T47D (cell line): ENCODE measurements at regions not wholly inside any gene's neighbourhood (a gene's known extent, or its start where the extent isn't known, plus 50 kb on each side); places are given as distances from the start of the nearest gene placed in this dataset.

Experiments used
- DNase-seq, 2 experiments: peaks; one replicate each; pipeline versions ENCODE4 v3.0.0 to v3.0.0-alpha.2; 2011 to 2012; ENCODE audit warnings: low read depth in 1 of 2, low spot score in 1 of 2
- JUND ChIP-seq: IDR thresholded peaks from 2 replicates; pipeline ENCODE4 v1.6.1; 2012; ENCODE audit warnings: low read depth
- in situ Hi-C: cut with HindIII; loops from 2 replicates; pipeline ENCODE4 v1.10.0; 2016; ENCODE audit warnings: low sequenced_read_pairs, low pct_unique_long_range_greater_than_20kb

DNA sequence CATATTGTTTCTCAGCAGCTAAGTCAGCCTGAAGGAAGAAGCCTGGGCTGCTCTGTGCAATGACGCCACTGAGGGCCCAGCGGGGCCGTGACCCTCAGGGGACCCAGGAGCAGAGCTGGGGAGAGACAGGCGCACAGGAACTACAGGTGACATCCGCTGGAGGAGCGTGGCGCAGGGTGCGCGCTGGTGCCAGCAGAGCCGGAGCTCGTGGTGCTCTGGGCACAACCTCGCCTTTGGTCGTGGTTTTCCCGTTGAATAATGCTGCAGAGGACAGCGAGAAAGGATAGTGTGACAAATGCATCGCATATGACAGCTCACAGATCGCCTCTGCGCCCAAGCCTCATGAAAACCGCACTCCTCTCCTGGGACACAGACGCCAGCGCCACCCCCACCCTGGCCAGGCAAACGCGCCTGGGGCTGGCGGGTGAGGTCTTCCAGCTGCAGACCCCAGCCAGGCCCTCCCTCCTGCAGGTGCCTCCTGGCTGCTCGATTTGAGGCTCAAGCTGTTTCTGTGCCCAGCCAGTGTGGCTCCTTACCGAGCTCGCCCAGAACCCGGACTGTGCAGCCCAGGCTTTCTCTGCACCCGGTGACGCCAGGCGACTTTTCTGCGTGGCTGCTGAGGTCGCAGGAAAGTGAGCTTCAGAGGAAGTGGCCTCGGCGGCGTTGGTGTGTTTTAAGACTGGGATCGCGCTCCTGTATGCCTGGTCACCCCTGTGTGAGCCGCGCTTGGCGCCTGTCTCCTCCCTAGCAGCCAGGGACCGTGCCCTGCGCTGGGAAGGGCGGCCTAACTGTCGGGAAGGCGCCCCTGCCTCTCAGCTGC lies 583.1 kb upstream of the HS6ST1 start:
- no peak for DNase-seq
- TF ChIP-seq JUND = no peak
- in situ Hi-C loops = no loop called here

DNA sequence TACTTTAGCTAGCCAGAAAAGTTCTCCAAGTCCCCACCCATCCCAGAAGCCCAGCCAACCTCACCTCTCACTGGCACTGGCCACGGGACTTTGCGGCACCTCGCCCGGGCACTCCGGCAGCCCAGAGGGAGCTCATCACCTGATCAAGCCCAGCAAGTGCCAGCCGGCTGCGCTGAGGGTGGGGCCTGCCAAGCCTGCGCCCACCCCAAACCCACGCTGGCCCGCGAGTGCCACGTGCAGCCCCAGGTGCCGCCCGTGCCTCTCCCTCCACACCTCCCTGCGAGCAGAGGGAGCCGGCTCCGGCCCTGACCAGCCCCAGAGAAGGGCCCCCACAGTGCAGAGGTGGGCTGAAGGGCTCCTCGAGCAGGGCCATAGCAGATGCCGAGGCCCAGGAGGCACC lies 585.0 kb upstream of the HS6ST1 start:
- no peak for DNase-seq
- TF ChIP-seq JUND = no peak
- in situ Hi-C loops = no loop called here

DNA sequence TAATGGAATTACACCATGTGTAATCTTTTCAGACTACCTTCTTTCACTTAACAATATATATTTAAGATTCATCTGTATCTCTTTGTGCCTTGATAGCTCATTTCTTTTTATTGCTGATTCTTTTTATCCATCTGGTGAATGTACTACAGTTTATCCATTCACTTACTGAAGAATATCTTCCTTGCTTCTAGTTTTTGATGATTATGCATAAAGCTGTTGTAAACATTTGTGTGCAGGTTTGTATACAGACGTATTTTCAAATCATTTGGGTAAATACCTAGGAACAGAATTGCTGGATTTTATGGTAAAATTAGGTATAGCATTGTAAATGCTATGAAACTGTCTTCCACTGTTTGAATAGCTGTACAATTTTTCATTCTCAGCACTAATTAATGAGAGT lies 592.6 kb upstream of the HS6ST1 start:
- in situ Hi-C loops = no loop called here
- DNase-seq = no peak
- no peak for TF ChIP-seq JUND

DNA sequence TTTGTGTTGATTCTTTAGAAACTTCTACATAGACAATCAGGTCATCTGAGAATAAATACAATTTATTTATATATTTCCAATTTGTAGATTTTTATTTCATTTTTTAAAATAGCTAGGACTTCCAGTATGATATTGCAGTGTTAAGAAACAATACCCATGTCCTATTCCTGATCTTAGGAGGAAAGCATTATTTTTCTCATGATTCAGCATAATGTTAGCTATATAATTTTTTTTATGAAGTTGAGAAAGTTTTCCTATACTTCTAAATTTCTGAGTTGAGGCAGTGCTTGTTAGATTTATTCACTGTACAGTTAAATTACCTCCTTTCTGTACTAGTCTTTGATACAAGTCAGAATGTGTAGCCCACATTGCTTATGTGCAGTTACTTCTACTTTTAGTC lies 595.7 kb upstream of the HS6ST1 start:
- in situ Hi-C loops = no loop called here

DNA sequence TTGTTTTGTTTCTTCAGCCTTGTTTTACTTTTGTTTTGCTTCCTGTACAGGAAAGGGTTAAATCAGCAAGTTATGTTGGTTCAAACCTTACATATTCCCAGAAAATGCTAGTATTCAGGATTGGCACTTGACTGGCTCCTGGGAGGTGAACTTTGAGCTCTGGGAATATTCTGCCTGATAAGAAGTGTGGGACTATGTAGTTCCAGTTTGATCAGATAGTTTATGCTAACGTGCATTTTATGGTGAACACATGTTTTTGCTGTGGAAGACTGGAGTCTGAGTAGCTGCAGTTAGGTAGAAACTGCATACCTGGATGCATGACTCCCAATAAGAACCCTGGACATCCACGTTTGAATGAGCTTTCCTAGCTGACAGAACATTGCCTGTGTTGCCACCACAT lies 603.1 kb upstream of the HS6ST1 start:
- DNase-seq = no peak
- in situ Hi-C loops = no loop called here
- no peak for TF ChIP-seq JUND

More for the DNA sequence above, 595.7 kb upstream of the HS6ST1 start:
- no peak for TF ChIP-seq JUND
- no peak for DNase-seq

DNA sequence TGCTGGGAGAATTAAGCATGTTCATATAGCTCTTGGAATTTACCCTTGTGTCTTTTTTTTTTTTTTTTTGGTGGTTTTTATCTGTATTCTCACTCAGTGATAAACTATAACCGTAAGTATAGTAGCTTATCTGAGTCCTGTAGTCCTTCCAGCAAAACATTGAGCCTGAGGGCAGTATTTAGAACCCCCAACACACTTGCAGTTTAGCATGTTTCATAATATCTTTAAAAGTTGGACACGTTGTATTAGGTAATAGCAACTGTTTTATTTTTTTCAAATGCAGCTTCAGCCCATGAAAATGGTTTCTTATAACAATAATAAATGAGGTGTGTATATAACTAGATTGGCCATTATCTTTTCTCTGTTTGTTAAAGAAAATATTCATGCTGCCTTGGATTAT lies 603.5 kb upstream of the HS6ST1 start:
- no peak for TF ChIP-seq JUND
- DNase-seq = no peak
- in situ Hi-C loops = no loop called here

DNA sequence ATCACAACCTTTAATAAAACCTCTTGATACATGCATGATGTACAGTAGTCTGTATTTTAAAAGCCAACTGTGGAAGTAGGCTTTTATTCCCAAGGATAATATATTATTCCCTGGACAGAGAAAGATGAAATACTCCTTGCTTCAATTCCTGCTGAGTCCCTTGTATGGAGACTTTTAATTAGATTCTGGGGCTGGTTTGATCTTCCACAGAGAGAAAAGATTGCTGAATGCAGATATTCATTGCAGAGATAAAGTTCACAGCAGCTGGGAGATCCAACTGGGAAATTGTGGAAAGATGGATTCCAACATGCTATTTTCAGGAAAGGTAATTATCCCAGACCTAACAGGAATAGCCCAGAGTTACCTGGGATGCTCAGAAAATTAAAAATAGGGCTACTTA lies 607.0 kb upstream of the HS6ST1 start:
- TF ChIP-seq JUND = no peak
- in situ Hi-C loops = no loop called here
- no peak for DNase-seq

DNA sequence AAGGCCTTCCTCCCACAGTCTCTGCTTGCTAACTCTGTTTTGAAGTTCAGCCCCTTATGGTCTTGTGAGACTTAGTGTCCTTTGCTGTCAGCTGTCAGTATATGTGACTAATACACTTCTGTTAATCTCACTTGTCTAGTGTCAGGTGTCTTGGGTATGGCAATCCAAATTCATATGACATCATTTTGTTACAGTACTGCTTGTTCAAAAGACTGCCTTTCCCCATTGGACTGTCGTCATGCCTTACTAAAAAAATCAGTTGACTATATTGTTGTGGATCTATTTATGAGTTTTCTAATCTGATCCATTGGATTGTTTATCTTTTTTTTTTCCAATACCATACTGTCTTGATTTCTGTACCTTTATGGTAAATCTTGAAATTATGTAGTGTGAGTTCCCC lies 611.4 kb upstream of the HS6ST1 start:
- DNase-seq = no peak
- no peak for TF ChIP-seq JUND
- in situ Hi-C loops = no loop called here

DNA sequence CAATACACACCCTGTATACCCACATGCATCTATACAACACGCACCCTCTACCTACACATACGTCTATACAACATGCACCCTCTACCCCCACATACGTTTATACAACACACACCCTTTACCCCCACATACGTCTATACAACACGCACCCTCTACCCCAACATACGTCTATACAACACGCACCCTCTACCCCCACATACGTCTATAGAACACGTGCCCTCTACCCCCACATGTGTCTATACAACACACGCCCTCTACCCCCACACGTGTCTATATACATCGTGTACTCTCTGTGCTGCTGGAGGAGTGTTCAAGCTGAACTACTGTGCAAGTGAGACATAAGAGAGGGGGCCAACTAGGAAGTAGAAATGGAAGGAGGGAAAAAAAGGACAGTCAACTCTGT lies 621.7 kb upstream of the HS6ST1 start:
- no peak for TF ChIP-seq JUND
- no peak for DNase-seq

DNA sequence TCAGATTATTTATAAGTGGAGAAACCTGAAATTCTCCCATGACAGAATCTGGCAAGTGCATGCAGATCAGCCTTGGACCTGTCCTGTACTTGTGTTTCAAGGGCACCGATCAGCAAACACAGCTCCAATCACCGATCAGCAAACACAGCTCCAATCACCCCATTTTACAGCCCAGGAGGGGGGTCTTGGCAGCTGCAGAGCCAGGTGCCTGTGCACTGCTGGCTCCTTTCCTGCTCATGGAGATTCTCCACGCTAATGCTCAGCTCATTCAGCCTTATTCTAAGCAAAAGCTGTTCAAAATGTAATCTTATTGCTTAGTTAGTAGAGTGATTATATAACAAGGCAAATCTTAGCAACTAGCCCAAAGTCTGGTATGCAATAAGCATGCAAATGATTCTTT lies 623.1 kb upstream of the HS6ST1 start:
- no peak for TF ChIP-seq JUND
- in situ Hi-C loops = no loop called here
- DNase-seq = no peak

More for the DNA sequence above, 621.7 kb upstream of the HS6ST1 start:
- in situ Hi-C loops = no loop called here

DNA sequence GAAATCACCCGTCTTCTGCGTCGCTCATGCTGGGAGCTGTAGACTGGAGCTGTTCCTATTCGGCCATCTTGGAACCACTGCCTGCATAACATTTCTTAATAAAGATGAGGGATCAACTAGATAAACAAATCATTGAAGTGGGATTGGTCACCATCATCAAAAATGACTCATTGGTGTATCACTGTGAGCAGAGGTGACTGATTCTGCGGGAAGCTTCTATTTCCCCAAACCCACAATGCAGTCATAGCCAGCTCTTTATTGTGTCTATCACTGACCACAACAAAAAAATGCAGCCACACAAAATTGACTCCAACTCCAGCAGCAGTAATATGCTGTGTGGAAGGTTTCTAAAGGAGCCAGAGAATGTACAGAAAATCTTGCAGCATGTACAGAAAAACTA lies 630.7 kb upstream of the HS6ST1 start:
- in situ Hi-C loops = no loop called here
- no peak for DNase-seq
- TF ChIP-seq JUND = no peak

DNA sequence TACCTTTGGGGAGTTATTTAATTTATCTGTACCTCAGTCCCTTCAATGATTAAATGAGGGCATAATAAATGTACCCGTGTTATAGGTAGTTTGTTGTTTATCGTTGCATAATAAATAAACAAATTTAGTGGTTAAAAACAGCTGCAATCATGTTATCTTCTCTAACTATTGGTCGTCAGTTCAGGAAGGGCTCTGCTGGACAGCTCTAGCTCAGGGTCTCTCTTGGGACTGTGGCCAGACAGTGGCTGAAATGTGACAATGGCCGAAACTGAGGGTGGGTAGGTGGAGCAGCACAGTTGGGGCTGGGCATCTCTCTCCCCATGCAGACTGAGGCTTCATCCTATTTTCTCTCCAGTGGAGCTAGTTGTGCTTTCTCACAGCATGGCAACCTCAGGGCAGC lies 632.1 kb upstream of the HS6ST1 start:
- no peak for DNase-seq
- in situ Hi-C loops = no loop called here
- TF ChIP-seq JUND = no peak

DNA sequence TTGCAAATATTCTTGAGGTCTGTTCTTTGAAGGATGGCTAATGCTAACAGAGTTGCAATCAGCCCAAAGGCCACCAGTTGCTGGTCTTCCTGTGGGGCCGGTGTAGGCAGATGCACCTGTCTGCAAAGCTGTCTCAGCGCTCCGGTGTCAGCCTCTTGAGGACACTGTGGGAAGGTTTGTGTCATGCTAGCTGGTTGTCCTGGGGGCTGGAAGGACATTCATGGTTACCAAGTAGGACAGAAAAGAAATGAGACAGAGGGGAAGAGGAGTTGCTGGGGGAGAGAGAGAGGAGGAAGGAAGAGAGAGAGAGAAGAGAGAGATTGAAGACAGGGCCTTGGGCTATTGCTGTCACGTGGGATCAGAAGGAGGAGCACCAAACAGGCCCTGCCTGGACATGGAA lies 639.6 kb upstream of the HS6ST1 start:
- no peak for TF ChIP-seq JUND
- in situ Hi-C loops = no loop called here
- DNase-seq = no peak

DNA sequence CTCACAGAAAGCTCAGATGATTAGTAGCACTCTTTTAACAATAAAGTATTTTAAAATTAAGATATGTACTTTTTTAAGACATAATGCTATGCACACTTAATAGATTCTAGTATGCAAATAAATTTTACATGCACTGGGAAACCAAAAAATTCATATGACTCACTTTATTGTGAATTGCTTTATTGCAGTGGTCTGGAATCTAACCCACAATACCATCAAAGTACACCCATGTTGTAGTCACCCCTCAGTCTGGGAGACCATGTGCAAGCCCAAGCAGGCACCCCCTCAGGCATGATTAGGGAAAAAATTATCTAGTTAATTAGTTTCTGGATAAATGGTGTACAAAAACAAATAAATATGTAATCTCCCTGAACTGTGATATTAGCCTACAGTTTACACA lies 649.0 kb upstream of the HS6ST1 start:
- DNase-seq = no peak
- in situ Hi-C loops = no loop called here
- TF ChIP-seq JUND = no peak
